K562 (cell line): ENCODE measurements at regions not wholly inside any gene's neighbourhood (a gene's known extent, or its start where the extent isn't known, plus 50 kb on each side); places are given as distances from the start of the nearest gene placed in this dataset.

Source experiments
- ARHGAP35 ChIP-seq: fragments of 450-650 bp; IDR thresholded peaks from 2 replicates; pipeline ENCODE4 v1.6.1; 2018; ENCODE audit not compliant: partially characterized antibody
- CREM ChIP-seq: IDR thresholded peaks from 2 replicates; pipeline ENCODE4 v1.6.1; 2014; ENCODE audit warnings: antibody characterized with exemption, low read depth
- CTCFL ChIP-seq: IDR thresholded peaks from 2 replicates; pipeline ENCODE4 v1.6.1; 2011; ENCODE audit warnings: borderline replicate concordance, low read depth, mild to moderate bottlenecking, moderate library complexity, low read length; ENCODE audit not compliant: insufficient read depth, poor library complexity, severe bottlenecking
- FIP1L1 ChIP-seq: fragments of 200-400 bp; formaldehyde crosslinking; IDR thresholded peaks from 2 replicates; pipeline ENCODE4 v1.6.1; 2018; ENCODE audit warnings: mild to moderate bottlenecking, low read depth, low read length; ENCODE audit not compliant: poor library complexity, severe bottlenecking
- MCM7 ChIP-seq, 2 experiments: fragments of 450-650 bp; IDR thresholded peaks; 2 replicates each; pipeline ENCODE4 v1.6.1; 2016 to 2018
- NR2F6 ChIP-seq: fragments of 450-650 bp; formaldehyde crosslinking; IDR thresholded peaks from 2 replicates; pipeline ENCODE4 v1.4.0; 2020; ENCODE audit warnings: mild to moderate bottlenecking
- POLR2G ChIP-seq: fragments of 200-400 bp; formaldehyde crosslinking; IDR thresholded peaks from 2 replicates; pipeline ENCODE4 v1.6.1; 2017; ENCODE audit warnings: low read depth, mild to moderate bottlenecking, antibody characterized with exemption, low read length, moderate library complexity
- SAP30 ChIP-seq: fragments of 200-600 bp; sonication (generic); IDR thresholded peaks from 2 replicates; pipeline ENCODE4 v1.6.1; 2012; ENCODE audit warnings: borderline replicate concordance, low read depth, mild to moderate bottlenecking, moderate library complexity, low read length, control low read depth, inconsistent platforms; ENCODE audit not compliant: insufficient read depth, poor library complexity, severe bottlenecking
- SETDB1 ChIP-seq: IDR thresholded peaks from one replicate; pipeline ENCODE4 v1.6.1; 2012; ENCODE audit warnings: low read length, control low read depth, inconsistent platforms
- SMARCC2 ChIP-seq: fragments of 450-650 bp; IDR thresholded peaks from 2 replicates; pipeline ENCODE4 v1.6.1; 2017; ENCODE audit warnings: antibody characterized with exemption, moderate library complexity, mild to moderate bottlenecking, low read depth
- ZNF76 ChIP-seq: fragments of 250-450 bp; sonication (Bioruptor Pico); IDR thresholded peaks from 2 replicates; pipeline ENCODE4 v1.4.0; 2020; ENCODE audit warnings: mild to moderate bottlenecking, moderate library complexity, borderline replicate concordance
- TF ChIP-seq, protein P1 (sequence below), 2 experiments: fragments of 450-650 bp; IDR thresholded peaks; 2 replicates each; pipeline ENCODE4 v1.6.1; 2016; ENCODE audit warnings: mild to moderate bottlenecking in 2 of 2, borderline replicate concordance in 1 of 2, low read depth in 1 of 2, moderate library complexity in 1 of 2
- TF ChIP-seq, protein P2 (sequence below): fragments of 450-650 bp; conservative IDR thresholded peaks from 2 replicates; pipeline ENCODE4 v1.6.1; 2016; ENCODE audit warnings: missing genetic modification characterization, low read depth, mild to moderate bottlenecking, control low read depth, missing compliant biosample characterization
- TF ChIP-seq, protein P3 (sequence below): fragments of 250-450 bp; sonication (Bioruptor Pico); IDR thresholded peaks from 2 replicates; pipeline ENCODE4 v1.8.0; 2022; ENCODE audit warnings: moderate library complexity, mild to moderate bottlenecking, inconsistent platforms

DNA sequence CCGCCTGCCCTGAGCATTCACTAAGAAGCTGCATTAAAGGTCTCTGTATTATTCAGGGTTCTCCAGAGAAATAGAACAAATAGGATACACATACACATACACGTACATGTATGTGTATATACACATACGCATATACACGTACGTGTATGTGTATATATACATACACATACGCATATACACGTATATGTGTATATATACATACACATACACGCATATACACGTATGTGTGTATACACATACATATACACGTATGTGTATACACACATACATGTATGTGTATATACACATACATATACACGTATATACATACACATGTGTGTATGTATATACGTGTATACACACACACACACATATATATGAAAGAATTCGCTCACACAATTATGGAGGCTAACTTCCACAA is 108.9 kb upstream of the BARHL2 start (continued):
- TF ChIP-seq ZNF76 (CRISPR knock-in tag), result peak; percentile 80; the same call in 1 of the 2 replicates
- TF ChIP-seq ARHGAP35, result no peak
- TF ChIP-seq, protein P1, sequence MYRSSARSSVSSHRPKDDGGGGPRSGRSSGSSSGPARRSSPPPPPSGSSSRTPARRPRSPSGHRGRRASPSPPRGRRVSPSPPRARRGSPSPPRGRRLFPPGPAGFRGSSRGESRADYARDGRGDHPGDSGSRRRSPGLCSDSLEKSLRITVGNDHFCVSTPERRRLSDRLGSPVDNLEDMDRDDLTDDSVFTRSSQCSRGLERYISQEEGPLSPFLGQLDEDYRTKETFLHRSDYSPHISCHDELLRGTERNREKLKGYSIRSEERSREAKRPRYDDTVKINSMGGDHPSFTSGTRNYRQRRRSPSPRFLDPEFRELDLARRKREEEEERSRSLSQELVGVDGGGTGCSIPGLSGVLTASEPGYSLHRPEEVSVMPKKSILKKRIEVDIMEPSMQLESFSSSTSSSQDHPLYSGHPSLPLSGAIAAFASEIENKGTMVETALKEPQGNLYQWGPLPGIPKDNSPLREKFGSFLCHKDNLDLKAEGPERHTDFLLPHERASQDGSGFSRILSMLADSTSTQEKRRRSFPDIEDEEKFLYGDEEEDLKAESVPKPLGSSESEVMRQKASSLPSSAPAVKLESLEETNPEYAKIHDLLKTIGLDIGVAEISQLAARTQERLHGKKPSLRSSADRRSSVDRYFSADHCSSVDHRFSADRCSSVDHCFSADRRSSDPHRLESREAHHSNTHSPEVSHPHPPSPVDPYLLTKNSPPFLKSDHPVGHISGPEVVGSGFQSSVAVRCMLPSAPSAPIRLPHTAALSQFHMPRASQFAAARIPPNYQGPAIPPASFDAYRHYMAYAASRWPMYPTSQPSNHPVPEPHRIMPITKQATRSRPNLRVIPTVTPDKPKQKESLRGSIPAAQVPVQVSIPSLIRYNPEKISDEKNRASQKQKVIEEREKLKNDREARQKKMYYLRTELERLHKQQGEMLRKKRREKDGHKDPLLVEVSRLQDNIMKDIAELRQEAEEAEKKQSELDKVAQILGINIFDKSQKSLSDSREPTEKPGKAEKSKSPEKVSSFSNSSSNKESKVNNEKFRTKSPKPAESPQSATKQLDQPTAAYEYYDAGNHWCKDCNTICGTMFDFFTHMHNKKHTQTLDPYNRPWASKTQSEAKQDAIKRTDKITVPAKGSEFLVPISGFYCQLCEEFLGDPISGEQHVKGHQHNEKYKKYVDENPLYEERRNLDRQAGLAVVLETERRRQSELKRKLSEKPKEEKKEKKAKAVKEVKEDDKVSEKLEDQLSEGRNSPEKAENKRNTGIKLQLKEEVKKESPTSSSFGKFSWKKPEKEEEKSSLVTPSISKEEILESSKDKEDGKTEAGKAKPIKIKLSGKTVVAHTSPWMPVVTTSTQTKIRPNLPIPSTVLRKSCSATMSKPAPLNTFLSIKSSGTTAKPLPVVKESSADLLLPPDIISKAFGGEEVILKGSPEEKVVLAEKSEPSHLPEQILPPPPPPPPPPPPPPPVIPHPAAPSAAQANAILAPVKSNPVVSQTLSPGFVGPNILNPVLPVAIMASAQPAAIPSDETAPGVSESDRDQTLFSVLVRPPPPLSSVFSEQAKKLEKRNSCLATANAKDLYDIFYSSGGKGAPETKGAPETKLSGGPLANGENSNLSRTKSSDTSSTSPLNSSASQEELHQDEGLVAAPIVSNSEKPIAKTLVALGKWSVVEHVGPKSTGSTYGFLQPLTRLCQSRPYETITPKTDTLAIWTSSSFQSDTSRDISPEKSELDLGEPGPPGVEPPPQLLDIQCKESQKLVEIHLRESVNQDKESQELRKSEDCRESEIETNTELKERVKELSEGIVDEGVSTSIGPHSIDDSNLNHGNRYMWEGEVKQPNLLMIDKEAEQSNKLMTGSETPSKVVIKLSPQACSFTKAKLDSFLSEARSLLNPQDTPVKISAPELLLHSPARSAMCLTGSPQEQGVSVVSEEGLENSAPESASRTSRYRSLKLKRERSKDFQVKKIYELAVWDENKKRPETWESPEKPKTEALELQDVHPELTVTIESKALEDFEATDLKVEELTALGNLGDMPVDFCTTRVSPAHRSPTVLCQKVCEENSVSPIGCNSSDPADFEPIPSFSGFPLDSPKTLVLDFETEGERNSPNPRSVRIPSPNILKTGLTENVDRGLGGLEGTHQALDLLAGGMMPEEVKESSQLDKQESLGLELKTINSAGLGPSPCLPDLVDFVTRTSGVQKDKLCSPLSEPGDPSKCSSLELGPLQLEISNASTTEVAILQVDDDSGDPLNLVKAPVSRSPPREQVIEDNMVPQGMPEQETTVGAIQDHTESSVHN (IDR thresholded peaks at IDR 0.05; ENCODE audit: borderline replicate concordance in 1 of 2, low read depth in 1 of 2), result no peak
- no peak for TF ChIP-seq SAP30
- TF ChIP-seq, protein P2, sequence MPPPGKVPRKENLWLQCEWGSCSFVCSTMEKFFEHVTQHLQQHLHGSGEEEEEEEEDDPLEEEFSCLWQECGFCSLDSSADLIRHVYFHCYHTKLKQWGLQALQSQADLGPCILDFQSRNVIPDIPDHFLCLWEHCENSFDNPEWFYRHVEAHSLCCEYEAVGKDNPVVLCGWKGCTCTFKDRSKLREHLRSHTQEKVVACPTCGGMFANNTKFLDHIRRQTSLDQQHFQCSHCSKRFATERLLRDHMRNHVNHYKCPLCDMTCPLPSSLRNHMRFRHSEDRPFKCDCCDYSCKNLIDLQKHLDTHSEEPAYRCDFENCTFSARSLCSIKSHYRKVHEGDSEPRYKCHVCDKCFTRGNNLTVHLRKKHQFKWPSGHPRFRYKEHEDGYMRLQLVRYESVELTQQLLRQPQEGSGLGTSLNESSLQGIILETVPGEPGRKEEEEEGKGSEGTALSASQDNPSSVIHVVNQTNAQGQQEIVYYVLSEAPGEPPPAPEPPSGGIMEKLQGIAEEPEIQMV (tag), result no peak
- TF ChIP-seq NR2F6, result peak; percentile 80; the same call in 1 of the 2 replicates
- TF ChIP-seq MCM7 (IDR thresholded peaks at IDR 0.05), result no peak
- no peak for TF ChIP-seq CREM
- no peak for TF ChIP-seq FIP1L1
- no peak for TF ChIP-seq POLR2G
- TF ChIP-seq, protein P3, sequence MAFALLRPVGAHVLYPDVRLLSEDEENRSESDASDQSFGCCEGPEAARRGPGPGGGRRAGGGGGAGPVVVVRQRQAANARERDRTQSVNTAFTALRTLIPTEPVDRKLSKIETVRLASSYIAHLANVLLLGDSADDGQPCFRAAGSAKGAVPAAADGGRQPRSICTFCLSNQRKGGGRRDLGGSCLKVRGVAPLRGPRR (CRISPR knock-in tag), result peak; percentile 62; the same call in 1 of the 2 replicates
- no peak for TF ChIP-seq CTCFL
- TF ChIP-seq SMARCC2, result no peak
- no peak for TF ChIP-seq SETDB1
